H1 (cell line): ENCODE measurements at regions not wholly inside any gene's neighbourhood (a gene's known extent, or its start where the extent isn't known, plus 50 kb on each side); places are given as distances from the start of the nearest gene placed in this dataset.

ENCODE experiments used
- CTCF ChIA-PET: fragments of 300-600 bp; sonication (Branson Sonifier 250); formaldehyde crosslinking; loops from one replicate; lab custom pipeline; 2021; ENCODE audit not compliant: partially characterized antibody; lab: Charles Lee
- POLR2A ChIA-PET: fragments of 300-600 bp; sonication (Branson Sonifier 250); formaldehyde crosslinking; loops from one replicate; lab custom pipeline; 2021; ENCODE audit warnings: inconsistent platforms; ENCODE audit not compliant: partially characterized antibody; lab: Charles Lee
- DNase-seq, 2 experiments: peaks; one replicate each; pipeline versions ENCODE4 v3.0.0 to v3.0.0-alpha.2; 2010 to 2022; ENCODE audit warnings: low spot score in 2 of 2, low read depth in 1 of 2, mixed read lengths in 1 of 2
- FAIRE-seq: peaks from 2 replicates; lab custom pipeline; 2011; peaks lifted over from hg19 to GRCh38; lab: Jason Lieb, UNC
- H2AFZ ChIP-seq: 2 replicates; pipeline ENCODE4 v1.8.1; 2012; ENCODE audit warnings: low read length, inconsistent platforms
- H2AK5ac ChIP-seq: 2 replicates; pipeline ENCODE4 v1.6.1; 2013; ENCODE audit warnings: low read depth, low read length
- H2BK120ac ChIP-seq: replicated peaks from 2 replicates; pipeline ENCODE3; 2013; ENCODE audit warnings: low read depth, low read length, inconsistent platforms
- H2BK12ac ChIP-seq: 2 replicates; pipeline ENCODE4 v1.6.1; 2013; ENCODE audit warnings: low read depth, low read length
- H2BK15ac ChIP-seq: 2 replicates; pipeline ENCODE4 v1.6.1; 2013; ENCODE audit warnings: low read length
- H2BK20ac ChIP-seq: 2 replicates; pipeline ENCODE4 v1.6.1; 2013; ENCODE audit warnings: low read length
- H2BK5ac ChIP-seq: 2 replicates; pipeline ENCODE4 v1.6.1; 2013; ENCODE audit warnings: low read depth, low read length
- H3K14ac ChIP-seq: 2 replicates; pipeline ENCODE4 v1.6.1; 2013; ENCODE audit warnings: inconsistent platforms; ENCODE audit not compliant: insufficient read length
- H3K18ac ChIP-seq: 2 replicates; pipeline ENCODE4 v1.6.1; 2013; ENCODE audit warnings: low read length; ENCODE audit errors: extremely low read depth
- H3K23ac ChIP-seq: 2 replicates; pipeline ENCODE4 v1.6.1; 2013; ENCODE audit warnings: inconsistent platforms; ENCODE audit not compliant: insufficient read length
- H3K23me2 ChIP-seq: 2 replicates; pipeline ENCODE4 v1.6.1; 2013; ENCODE audit warnings: low read depth, low read length
- H3K27ac ChIP-seq: 2 replicates; pipeline ENCODE4 v1.6.1; 2011; ENCODE audit warnings: low read depth, low read length, inconsistent platforms
- H3K27me3 ChIP-seq, 4 experiments: replicated peaks in 1 of 4; 1 replicate in 1 of 4; 2 replicates in 3 of 4; pipeline versions ENCODE4 v1.6.1 to v1.8.1; 2011 to 2013; ENCODE audit warnings: low read length in 3 of 4, mild to moderate bottlenecking in 3 of 4, inconsistent platforms in 2 of 4, mixed read lengths in 2 of 4, moderate library complexity in 1 of 4; ENCODE audit not compliant: control insufficient read depth in 3 of 4, insufficient read depth in 3 of 4; ENCODE audit errors: extremely low read depth in 1 of 4
- H3K36me3 ChIP-seq, 4 experiments: 2 replicates each; pipeline versions ENCODE4 v1.6.1 to v1.8.1; 2011 to 2013; ENCODE audit warnings: mild to moderate bottlenecking in 4 of 4, low read length in 3 of 4, moderate library complexity in 2 of 4, control low read depth in 1 of 4, inconsistent platforms in 1 of 4; ENCODE audit not compliant: insufficient read depth in 4 of 4, control insufficient read depth in 2 of 4
- H3K4ac ChIP-seq: replicated peaks from 2 replicates; pipeline ENCODE3; 2013; ENCODE audit warnings: low read length, low read depth, mixed read lengths, inconsistent platforms; ENCODE audit not compliant: insufficient read length
- H3K4me1 ChIP-seq, 4 experiments: replicated peaks in 1 of 4; 1 replicate in 1 of 4; 2 replicates in 3 of 4; pipeline versions ENCODE4 v1.6.1 to v1.8.1; 2011 to 2013; ENCODE audit warnings: low read length in 3 of 4, inconsistent platforms in 2 of 4, mixed read lengths in 1 of 4; ENCODE audit not compliant: insufficient read depth in 4 of 4, control insufficient read depth in 3 of 4
- H3K4me2 ChIP-seq, 2 experiments: 2 replicates each; pipeline versions ENCODE4 v1.6.1 to v1.8.1; 2011 to 2013; ENCODE audit warnings: low read depth in 2 of 2, low read length in 2 of 2, control low read depth in 1 of 2, inconsistent platforms in 1 of 2, mild to moderate bottlenecking in 1 of 2; ENCODE audit not compliant: insufficient read depth in 1 of 2
- H3K4me3 ChIP-seq, 4 experiments: fragments of 200-600, 300-600 bp in 1 of 4; sonication (generic), shearing (Covaris generic), sonication (Bioruptor Twin) in 1 of 4; 2 replicates each; pipeline versions ENCODE4 v1.5.1 to v1.8.1; 2011 to 2016; ENCODE audit warnings: low read length in 4 of 4, low read depth in 3 of 4, control low read depth in 2 of 4, inconsistent platforms in 2 of 4, mild to moderate bottlenecking in 2 of 4, mixed read lengths in 1 of 4, moderate library complexity in 1 of 4; ENCODE audit not compliant: insufficient read depth in 2 of 4; ENCODE audit errors: extremely low read depth in 1 of 4
- H3K56ac ChIP-seq: replicated peaks from 2 replicates; pipeline ENCODE3; 2013; ENCODE audit warnings: low read depth, mild to moderate bottlenecking, mixed read lengths, low read length, inconsistent platforms; ENCODE audit not compliant: insufficient read length
- H3K79me1 ChIP-seq: 2 replicates; pipeline ENCODE4 v1.6.1; 2013; ENCODE audit warnings: low read depth, low read length, control low read depth
- H3K79me2 ChIP-seq, 2 experiments: 2 replicates each; pipeline versions ENCODE4 v1.6.1 to v1.8.1; 2012 to 2013; ENCODE audit warnings: low read length in 2 of 2, mild to moderate bottlenecking in 2 of 2, inconsistent platforms in 1 of 2; ENCODE audit not compliant: insufficient read depth in 2 of 2, control insufficient read depth in 1 of 2
- H3K9ac ChIP-seq, 4 experiments: replicated peaks in 1 of 4; 1 replicate in 1 of 4; 2 replicates in 3 of 4; pipeline versions ENCODE4 v1.6.1 to v1.8.1; 2011 to 2013; ENCODE audit warnings: low read depth in 3 of 4, low read length in 3 of 4, control low read depth in 2 of 4, mild to moderate bottlenecking in 2 of 4, moderate library complexity in 2 of 4, inconsistent platforms in 1 of 4; ENCODE audit errors: extremely low read depth in 1 of 4
- H3K9me3 ChIP-seq, 2 experiments: 2 replicates each; pipeline versions ENCODE4 v1.6.1 to v1.8.1; 2012 to 2013; ENCODE audit warnings: mild to moderate bottlenecking in 2 of 2, moderate library complexity in 2 of 2, control low read depth in 1 of 2, inconsistent platforms in 1 of 2, low read depth in 1 of 2, low read length in 1 of 2, mixed read lengths in 1 of 2; ENCODE audit not compliant: insufficient read depth in 2 of 2
- H4K20me1 ChIP-seq, 2 experiments: replicated peaks in 1 of 2; 2 replicates each; pipeline versions ENCODE3 to v1.8.1; 2011 to 2013; ENCODE audit warnings: inconsistent platforms in 2 of 2, low read length in 2 of 2, mild to moderate bottlenecking in 1 of 2; ENCODE audit not compliant: insufficient read depth in 2 of 2, control insufficient read depth in 1 of 2
- H4K5ac ChIP-seq: 2 replicates; pipeline ENCODE4 v1.6.1; 2013; ENCODE audit warnings: low read length, low read depth, mixed read lengths, inconsistent platforms; ENCODE audit not compliant: insufficient read length
- H4K8ac ChIP-seq: 2 replicates; pipeline ENCODE4 v1.8.0; 2013; ENCODE audit warnings: mild to moderate bottlenecking, moderate library complexity, low read length, inconsistent platforms; ENCODE audit not compliant: insufficient read depth; ENCODE audit errors: extremely low read depth
- H4K91ac ChIP-seq: replicated peaks from 2 replicates; pipeline ENCODE3; 2013; ENCODE audit warnings: low read length, mixed read lengths, inconsistent platforms; ENCODE audit not compliant: insufficient read length
- BACH1 ChIP-seq: IDR thresholded peaks from 2 replicates; pipeline ENCODE4 v1.6.1; 2012; ENCODE audit warnings: low read length, improper control_type of control experiment
- HDAC2 ChIP-seq, 2 experiments: fragments of 300-600 bp in 1 of 2; sonication (generic) in 1 of 2; IDR thresholded peaks; 2 replicates each; pipeline ENCODE4 v1.6.1; 2011 to 2012; ENCODE audit warnings: low read depth in 2 of 2, low read length in 2 of 2, mild to moderate bottlenecking in 2 of 2, moderate library complexity in 2 of 2, borderline replicate concordance in 1 of 2, inconsistent platforms in 1 of 2
- SAP30 ChIP-seq: fragments of 300-600 bp; sonication (generic); IDR thresholded peaks from 2 replicates; pipeline ENCODE4 v1.7.1; 2012; ENCODE audit warnings: low read length, moderate library complexity, mild to moderate bottlenecking, inconsistent platforms; ENCODE audit not compliant: insufficient read depth, insufficient replicate concordance
- SIN3A ChIP-seq, 2 experiments: IDR thresholded peaks in 1 of 2; conservative IDR thresholded peaks in 1 of 2; 2 replicates each; pipeline ENCODE4 v1.6.1; 2011 to 2012; ENCODE audit warnings: low read length in 2 of 2, improper control_type of control experiment in 1 of 2, low read depth in 1 of 2, mild to moderate bottlenecking in 1 of 2
- WGBS, 2 experiments: shearing (Covaris generic) in 1 of 2; methylation state at CpG; one replicate each; pipeline versions ENCODE4 v1.1.6 to v1.1.7; 2013 to 2015; ENCODE audit warnings: low lambda C conversion rate in 2 of 2, mixed read lengths in 2 of 2, inconsistent platforms in 1 of 2, low coverage in 1 of 2, missing lambda C conversion rate in 1 of 2; ENCODE audit not compliant: insufficient replicate concordance in 2 of 2, insufficient coverage in 1 of 2, insufficient read length in 1 of 2; ENCODE audit errors: extremely low coverage in 1 of 2, missing lambda C conversion rate in 1 of 2; 5-methylcytosine and 5-hydroxymethylcytosine counted together
- TF ChIP-seq, protein P1 (sequence below): IDR thresholded peaks from 2 replicates; pipeline ENCODE4 v1.6.1; 2012; ENCODE audit warnings: inconsistent platforms

DNA sequence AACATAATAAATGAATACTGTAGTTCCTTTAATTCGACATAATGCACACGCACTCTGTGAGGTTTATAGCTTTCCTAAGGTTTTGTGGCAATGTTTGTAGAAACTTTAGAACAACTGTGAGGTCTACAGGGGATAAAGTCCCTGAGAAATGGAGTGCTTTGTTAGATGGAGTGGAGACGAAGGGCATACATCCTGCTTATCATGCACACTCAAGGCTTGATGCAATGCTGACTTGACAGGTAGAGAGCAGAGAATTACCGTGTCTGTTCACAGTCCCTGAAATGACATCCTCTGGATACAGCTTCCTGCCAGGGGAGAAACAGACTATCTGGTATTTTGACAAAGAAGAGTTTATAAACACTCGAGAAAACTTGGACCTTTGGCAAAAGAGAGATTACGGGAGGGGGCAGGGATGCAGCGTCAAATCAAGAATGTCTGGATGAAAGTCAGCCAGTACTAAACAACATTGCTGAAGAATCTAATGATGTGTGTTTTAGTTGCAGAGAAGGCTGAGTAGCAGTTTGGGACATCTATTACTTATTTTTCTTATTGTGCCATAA lies 766.9 kb upstream of the ZEB2 start:
- H4K5ac ChIP-seq: no peak overlapping the region
- H2BK5ac ChIP-seq: no peak overlapping the region
- FAIRE-seq: no peak

More for the DNA sequence above, 766.9 kb upstream of the ZEB2 start:
- Histone ChIP-seq H2BK12ac (no peak overlapping the region), H4K8ac (no peak overlapping the region), H3K4me2 (no peak overlapping the region), H3K79me1 (no peaks in the 10 kb centered on the region), H3K27me3 (no peaks in the 10 kb centered on the region), H4K20me1 (no peaks in the 10 kb centered on the region), H3K4ac (no peak overlapping the region), H3K23me2 (no peaks in the 10 kb centered on the region; the same call in 1 of the 2 replicates), H3K23ac (no peak overlapping the region), H4K91ac (no peak overlapping the region), H3K4me1 (peaks cover 0 to 2% (median 0%) of the 10 kb centered on the region in 4 experiments; a peak in 1 of 7 replicates), H2BK120ac (no peak overlapping the region), H3K4me3 (no peak overlapping the region), H2AK5ac (no peak overlapping the region), H3K9ac (no peak overlapping the region), H3K9me3 (no peaks in the 10 kb centered on the region), H3K36me3 (no peaks in the 10 kb centered on the region), H3K18ac (no peak overlapping the region), H2BK15ac (no peak overlapping the region), H3K79me2 (no peaks in the 10 kb centered on the region), H2AFZ (0 out of 2 replicates have a peak overlapping the region, but pooled peaks have one; percentile 14), H3K56ac (no peak overlapping the region), H3K14ac (no peak overlapping the region), H3K27ac (no peak overlapping the region), H2BK20ac (no peak overlapping the region)
- POLR2A ChIA-PET: no interaction called here
- CTCF ChIA-PET: no interaction called here
- no peak for TF ChIP-seq SAP30
- TF ChIP-seq BACH1: no peak
- TF ChIP-seq SIN3A (conservative IDR thresholded peaks at IDR 0.05 in 1 of 2, IDR thresholded peaks at IDR 0.05 in 1 of 2; ENCODE audit: low read depth in 1 of 2, low read length in 2 of 2): no peak
- TF ChIP-seq, protein P1, sequence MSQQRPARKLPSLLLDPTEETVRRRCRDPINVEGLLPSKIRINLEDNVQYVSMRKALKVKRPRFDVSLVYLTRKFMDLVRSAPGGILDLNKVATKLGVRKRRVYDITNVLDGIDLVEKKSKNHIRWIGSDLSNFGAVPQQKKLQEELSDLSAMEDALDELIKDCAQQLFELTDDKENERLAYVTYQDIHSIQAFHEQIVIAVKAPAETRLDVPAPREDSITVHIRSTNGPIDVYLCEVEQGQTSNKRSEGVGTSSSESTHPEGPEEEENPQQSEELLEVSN: no peak
- no peak for TF ChIP-seq HDAC2 (IDR thresholded peaks at IDR 0.05; ENCODE audit: borderline replicate concordance in 1 of 2, low read depth in 2 of 2, low read length in 2 of 2)
- no peak for DNase-seq
- WGBS, 2 experiments: 88% methylated on average over 7 of the region's 7 CpGs; no CpG with 5 or more reads in 1 of the 2 experiments
